Stomach (tissue), 8 donors: ENCODE measurements at regions not wholly inside any gene's neighbourhood (a gene's known extent, or its start where the extent isn't known, plus 50 kb on each side); places are given as distances from the start of the nearest gene placed in this dataset.

Experiments
- DNase-seq, 2 donors: peaks; one replicate each; pipeline versions ENCODE4 v3.0.0 to v3.0.0-alpha.2; 2013 to 2019
- H3K27ac ChIP-seq, 5 donors: fragments of 200-600 bp in 4 of 5; sonication (generic) in 4 of 5; one replicate each; pipeline ENCODE4 v1.5.1; 2013 to 2019; ENCODE audit warnings: mild to moderate bottlenecking in 1 of 5, moderate library complexity in 1 of 5
- H3K27me3 ChIP-seq, 3 donors: fragments of 200-600 bp; sonication (generic); one replicate each; pipeline ENCODE4 v1.5.1; 2017 to 2019; ENCODE audit warnings: mixed run types in 1 of 3
- H3K36me3 ChIP-seq, 4 donors: fragments of 200-600 bp; sonication (generic); 1 replicate in 3 of 4; 2 replicates in 1 of 4; pipeline ENCODE4 v1.5.1; 2016 to 2019
- H3K4me1 ChIP-seq, 4 donors: fragments of 200-600 bp; sonication (generic); one replicate each; pipeline ENCODE4 v1.5.1; 2016 to 2019
- H3K4me3 ChIP-seq, 4 donors: fragments of 200-600 bp; sonication (generic) in 3 of 4; one replicate each; pipeline ENCODE4 v1.5.1; 2016 to 2019; ENCODE audit warnings: mild to moderate bottlenecking in 1 of 4
- H3K9me3 ChIP-seq, 4 donors: fragments of 200-600 bp; sonication (generic); one replicate each; pipeline ENCODE4 v1.5.1; 2016 to 2019
- CTCF ChIP-seq, 7 experiments: fragments of 450-650 bp in 4 of 7; fragments of 200-600 bp in 3 of 7; sonication (generic) in 3 of 7; IDR thresholded peaks; one replicate each; pipeline ENCODE4 v1.5.1; 2016 to 2019; ENCODE audit warnings: antibody characterized with exemption in 7 of 7, control low read depth in 2 of 7, mild to moderate bottlenecking in 1 of 7
- EP300 ChIP-seq: sonication (generic); formaldehyde crosslinking; IDR thresholded peaks from one replicate; pipeline ENCODE4 v1.6.1; 2017; ENCODE audit warnings: antibody characterized with exemption
- POLR2A ChIP-seq, 4 donors: fragments of 450-650 bp; IDR thresholded peaks; one replicate each; pipeline ENCODE4 v1.6.1; 2016; ENCODE audit warnings: antibody characterized with exemption in 4 of 4, control low read depth in 2 of 4, mild to moderate bottlenecking in 1 of 4, moderate library complexity in 1 of 4
- POLR2AphosphoS5 ChIP-seq, 3 donors: sonication (generic); formaldehyde crosslinking; IDR thresholded peaks; one replicate each; pipeline ENCODE4 v1.6.1; 2016; ENCODE audit warnings: antibody characterized with exemption in 3 of 3
- WGBS, 5 donors: extraction: QIAGEN DNeasy Blood & Tissue Kit in 3 of 5; methylation state at CpG; one replicate each; pipeline versions ENCODE4 v1.1.5 to v1.1.7; 2013 to 2018; 5-methylcytosine and 5-hydroxymethylcytosine counted together
- intact Hi-C: fragments of 100-400 bp; cut with DNase I; formaldehyde crosslinking; loops from one replicate; pipeline ENCODE4 v1.15.1; 2023; ENCODE audit warnings: low total_unique reads
- donor health status: healthy with polysubstance abuse.
- donor health status: Bipolar disorder and iron deficiency.
- donor health status: healthy.

- H3K27me3 ChIP-seq: no peaks in the 10 kb centered on the region
- TF ChIP-seq POLR2A (IDR thresholded peaks at IDR 0.05): no peak
- TF ChIP-seq CTCF (IDR thresholded peaks at IDR 0.05): no peak
- no peak for TF ChIP-seq POLR2AphosphoS5 (IDR thresholded peaks at IDR 0.05)
- no peak for TF ChIP-seq EP300
- no peak overlapping the region for H3K4me3 ChIP-seq
- DNase-seq: no peak
- H3K9me3 ChIP-seq: peaks cover 0 to 28% (median 17%) of the 10 kb centered on the region in 4 donors
- intact Hi-C loops: no loop called here
- no peaks in the 10 kb centered on the region for H3K36me3 ChIP-seq
- H3K4me1 ChIP-seq: no peaks in the 10 kb centered on the region
- no peak overlapping the region for H3K27ac ChIP-seq
These were observed 416.0 kb upstream of the IRX2 start for GRCh38 chr5:3167473-3167872.

DNA sequence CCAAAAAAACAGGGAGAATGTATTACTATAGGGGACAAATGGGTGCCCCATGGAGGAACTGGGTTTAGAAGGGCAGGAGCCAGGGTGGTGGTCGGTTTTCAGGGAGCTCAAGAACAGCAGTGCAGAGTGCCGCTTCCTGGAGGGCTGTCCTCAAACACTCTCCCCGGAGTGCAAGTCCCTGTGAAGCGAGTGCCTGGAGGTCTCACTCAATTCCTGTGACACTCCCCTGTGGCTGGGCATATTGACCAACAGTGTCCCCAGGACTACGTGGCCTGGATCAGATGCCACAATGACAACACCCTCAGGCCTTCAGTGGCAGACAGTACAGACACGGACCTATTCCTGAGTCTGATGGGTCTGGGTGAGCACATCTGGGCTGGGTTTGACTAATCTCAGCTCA lies 412.1 kb upstream of the IRX2 start:
- TF ChIP-seq CTCF (IDR thresholded peaks at IDR 0.05) (no peak), EP300 (no peak), POLR2A (IDR thresholded peaks at IDR 0.05) (no peak)
- Histone ChIP-seq H3K9me3 (peaks cover 0 to 22% (median 14%) of the 10 kb centered on the region in 4 donors), H3K36me3 (no peaks in the 10 kb centered on the region), H3K4me3 (no peak overlapping the region), H3K27ac (no peak overlapping the region), H3K27me3 (no peaks in the 10 kb centered on the region), H3K4me1 (no peaks in the 10 kb centered on the region)
- no peak for DNase-seq
- WGBS, 5 donors: 71 to 84% (median 81%) methylated on average over 4 to 6 of the region's 6 CpGs
- intact Hi-C loops: no loop called here

GRCh38 chr5:3161672-3162071 lies 410.2 kb upstream of the IRX2 start:
- intact Hi-C loops: no loop called here
- WGBS, 5 donors: 55 to 64% (median 61%) methylated on average over 8 of the region's 8 CpGs
- no peaks in the 10 kb centered on the region for H3K4me1 ChIP-seq
- TF ChIP-seq EP300 (no peak), POLR2AphosphoS5 (IDR thresholded peaks at IDR 0.05) (no peak), POLR2A (IDR thresholded peaks at IDR 0.05) (no peak), CTCF (IDR thresholded peaks at IDR 0.05) (no peak)
- no peaks in the 10 kb centered on the region for H3K36me3 ChIP-seq
- no peaks in the 10 kb centered on the region for H3K27me3 ChIP-seq
- H3K27ac ChIP-seq: no peak overlapping the region
- no peak for DNase-seq
- no peak overlapping the region for H3K4me3 ChIP-seq
- peaks cover 0 to 6% (median 3%) of the 10 kb centered on the region in 4 donors for H3K9me3 ChIP-seq

DNA sequence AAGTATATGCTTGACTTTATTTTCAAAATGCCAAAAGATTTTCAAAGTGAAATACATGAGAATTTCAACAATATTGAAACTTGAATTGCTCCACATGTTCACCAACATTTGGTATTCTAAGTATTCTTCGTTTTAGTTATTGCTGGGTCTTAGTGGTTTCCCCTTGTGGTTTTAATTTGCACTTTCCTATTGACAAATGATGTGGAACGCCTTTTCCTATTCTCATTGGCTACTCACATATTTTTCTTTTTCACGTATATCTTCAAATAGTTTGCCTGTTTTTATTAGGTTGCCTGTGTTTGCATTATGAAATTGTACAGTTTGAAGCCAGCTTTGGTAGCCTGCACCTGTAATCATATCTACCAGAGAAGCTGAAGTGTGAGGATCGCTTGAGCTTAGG lies 405.7 kb upstream of the IRX2 start:
- Histone ChIP-seq H3K36me3 (no peaks in the 10 kb centered on the region), H3K9me3 (no peaks in the 10 kb centered on the region), H3K27ac (no peak overlapping the region), H3K27me3 (no peaks in the 10 kb centered on the region), H3K4me3 (no peak overlapping the region), H3K4me1 (no peaks in the 10 kb centered on the region)
- DNase-seq: no peak
- intact Hi-C loops: no loop called here
- TF ChIP-seq POLR2AphosphoS5 (IDR thresholded peaks at IDR 0.05) (no peak), CTCF (IDR thresholded peaks at IDR 0.05) (no peak), EP300 (no peak), POLR2A (IDR thresholded peaks at IDR 0.05) (no peak)
- WGBS, 5 donors: 40 to 55% (median 43%) methylated on average over 4 of the region's 4 CpGs

- Histone ChIP-seq H3K27ac (no peak overlapping the region), H3K4me3 (no peak overlapping the region), H3K4me1 (no peaks in the 10 kb centered on the region), H3K36me3 (no peaks in the 10 kb centered on the region), H3K27me3 (peaks cover 0 to 3% (median 0%) of the 10 kb centered on the region in 3 donors), H3K9me3 (peaks cover 0 to 11% (median 2%) of the 10 kb centered on the region in 4 donors)
- 87 to 97% (median 92%) methylated on average over 7 to 10 of the region's 10 CpGs for WGBS, 5 donors
- no peak for DNase-seq
- TF ChIP-seq EP300: no peak
- no peak for TF ChIP-seq POLR2AphosphoS5 (IDR thresholded peaks at IDR 0.05)
- no peak for TF ChIP-seq POLR2A (IDR thresholded peaks at IDR 0.05)
- no peak for TF ChIP-seq CTCF (IDR thresholded peaks at IDR 0.05)
- intact Hi-C loops: no loop called here
These were observed 404.2 kb upstream of the IRX2 start for GRCh38 chr5:3155717-3156116.
